HCT116 (cell line): ENCODE measurements at regions not wholly inside any gene's neighbourhood (a gene's known extent, or its start where the extent isn't known, plus 50 kb on each side); places are given as distances from the start of the nearest gene placed in this dataset.

Experiments used
- ATAC-seq: fragments of 200-7000 bp; cut with Tn5 transposase; 2 replicates; pipeline ENCODE4 v1.9.1; 2020; ENCODE audit warnings: mild to moderate bottlenecking, moderate library complexity
- BruUV-seq: library from RNA; stranded (reverse); fragments of 400-500 nt; replicated peaks from 2 replicates; lab custom pipeline; 2021; lab: Mats Ljungman, UMichigan
- CTCF ChIA-PET: fragments of 300-600 bp; sonication (Branson Sonifier 250); formaldehyde crosslinking; loops from one replicate; lab custom pipeline; 2021; ENCODE audit warnings: antibody characterized with exemption; lab: Charles Lee
- POLR2A ChIA-PET: fragments of 300-600, 350-600 bp; sonication (Branson Sonifier 250); formaldehyde crosslinking; loops from one replicate; lab custom pipeline; 2021; ENCODE audit warnings: antibody characterized with exemption; lab: Charles Lee
- RAD21 ChIA-PET, 2 experiments: fragments of 300-600 bp; sonication (Branson Sonifier 250); formaldehyde crosslinking; loops; one replicate each; lab custom pipeline; 2023; ENCODE audit warnings: low total read pairs in 2 of 2; ENCODE audit not compliant: uncharacterized antibody in 2 of 2, unreplicated experiment in 2 of 2, low non-redundant PET in 1 of 2; lab: Charles Lee
- DNase-seq: peaks from one replicate; pipeline ENCODE4 v3.0.0-alpha.2; 2010; ENCODE audit warnings: low read depth, low spot score
- H2AFZ ChIP-seq: fragments of 200-600 bp; shearing (Covaris generic), sonication (generic); 2 replicates; pipeline ENCODE4 v1.6.1; 2017; ENCODE audit warnings: low read depth, mixed run types, mixed read lengths, antibody characterized with exemption, low read length; ENCODE audit not compliant: poor library complexity, severe bottlenecking
- H3K27ac ChIP-seq: 2 replicates; pipeline ENCODE4 v1.5.1; 2012; ENCODE audit warnings: low read depth, low read length
- H3K27me3 ChIP-seq: fragments of 200-600 bp; sonication (generic); 2 replicates; pipeline ENCODE4 v1.6.1; 2016; ENCODE audit warnings: mixed run types, low read length, mixed read lengths; ENCODE audit not compliant: insufficient read depth
- H3K36me3 ChIP-seq, 2 experiments: fragments of 200-500 bp in 1 of 2; fragments of 200-600 bp in 1 of 2; sonication (Bioruptor generic) in 1 of 2; sonication (generic) in 1 of 2; 2 replicates each; pipeline versions ENCODE4 v1.5.1 to v1.6.1; 2014 to 2016; ENCODE audit warnings: low read length in 2 of 2, inconsistent platforms in 1 of 2, mixed read lengths in 1 of 2, mixed run types in 1 of 2; ENCODE audit not compliant: insufficient read depth in 2 of 2, control insufficient read depth in 1 of 2
- H3K4me1 ChIP-seq, 2 experiments: fragments of 200-600 bp in 1 of 2; sonication (generic) in 1 of 2; 2 replicates each; pipeline versions ENCODE4 v1.5.1 to v1.6.1; 2012 to 2017; ENCODE audit warnings: low read length in 2 of 2, inconsistent platforms in 1 of 2, mild to moderate bottlenecking in 1 of 2, mixed read lengths in 1 of 2, mixed run types in 1 of 2, moderate library complexity in 1 of 2; ENCODE audit not compliant: insufficient read depth in 2 of 2, control insufficient read depth in 1 of 2
- H3K4me2 ChIP-seq: fragments of 200-600 bp; sonication (generic); 2 replicates; pipeline ENCODE4 v1.6.1; 2017; ENCODE audit warnings: mixed run types, low read length, mixed read lengths
- H3K4me3 ChIP-seq, 2 experiments: fragments of 200-600 bp in 1 of 2; sonication (generic) in 1 of 2; replicated peaks in 1 of 2; 2 replicates each; pipeline ENCODE4 v1.5.1; 2011 to 2016; ENCODE audit warnings: low read length in 2 of 2, control low read depth in 1 of 2, low read depth in 1 of 2, mild to moderate bottlenecking in 1 of 2, mixed read lengths in 1 of 2, mixed run types in 1 of 2
- H3K79me2 ChIP-seq: fragments of 200-600 bp; sonication (generic); 2 replicates; pipeline ENCODE4 v1.6.1; 2017; ENCODE audit warnings: mild to moderate bottlenecking, mixed run types, low read length, moderate library complexity, mixed read lengths; ENCODE audit not compliant: insufficient read depth
- H3K9ac ChIP-seq: fragments of 200-600 bp; sonication (generic); 2 replicates; pipeline ENCODE4 v1.6.1; 2016; ENCODE audit warnings: low read length, mixed read lengths
- H3K9me2 ChIP-seq: fragments of 200-600 bp; sonication (generic), shearing (Covaris generic); 2 replicates; pipeline ENCODE4 v1.6.1; 2017; ENCODE audit warnings: mixed run types, mild to moderate bottlenecking, moderate library complexity; ENCODE audit not compliant: insufficient read depth
- H3K9me3 ChIP-seq, 2 experiments: fragments of 200-500 bp in 1 of 2; fragments of 200-600 bp in 1 of 2; sonication (Bioruptor generic) in 1 of 2; sonication (generic) in 1 of 2; 2 replicates each; pipeline ENCODE4 v1.6.1; 2014 to 2017; ENCODE audit warnings: low read length in 2 of 2, mixed read lengths in 2 of 2, inconsistent platforms in 1 of 2, low read depth in 1 of 2, mild to moderate bottlenecking in 1 of 2, mixed run types in 1 of 2, moderate library complexity in 1 of 2; ENCODE audit not compliant: control insufficient read depth in 1 of 2, insufficient read depth in 1 of 2
- H4K20me1 ChIP-seq: fragments of 200-600 bp; sonication (generic), shearing (Covaris generic); 2 replicates; pipeline ENCODE4 v1.6.1; 2017; ENCODE audit warnings: mixed run types, mild to moderate bottlenecking, moderate library complexity; ENCODE audit not compliant: insufficient read depth
- ELF1 ChIP-seq: IDR thresholded peaks from 2 replicates; pipeline ENCODE4 v1.6.1; 2012; ENCODE audit warnings: low read depth, borderline replicate concordance
- FOSL1 ChIP-seq: IDR thresholded peaks from 2 replicates; pipeline ENCODE4 v1.6.1; 2012; ENCODE audit warnings: low read depth
- JUND ChIP-seq: IDR thresholded peaks from 2 replicates; pipeline ENCODE4 v1.6.1; 2012
- SIN3A ChIP-seq: IDR thresholded peaks from 2 replicates; pipeline ENCODE4 v1.6.1; 2012; ENCODE audit warnings: low read depth
- SP1 ChIP-seq: IDR thresholded peaks from 2 replicates; pipeline ENCODE4 v1.6.1; 2012; ENCODE audit warnings: low read depth
- SRF ChIP-seq: IDR thresholded peaks from 2 replicates; pipeline ENCODE4 v1.6.1; 2012; ENCODE audit warnings: low read depth
- TCF7L2 ChIP-seq: IDR thresholded peaks from 2 replicates; pipeline ENCODE4 v1.7.0; 2011; ENCODE audit warnings: borderline replicate concordance, inconsistent platforms; ENCODE audit not compliant: insufficient read depth, insufficient read length; ENCODE audit errors: extremely low read depth
- YY1 ChIP-seq: IDR thresholded peaks from 2 replicates; pipeline ENCODE4 v1.6.1; 2011; ENCODE audit warnings: low read length, low read depth, moderate library complexity, mild to moderate bottlenecking; ENCODE audit not compliant: insufficient replicate concordance; ENCODE audit errors: extremely low read depth
- ZFX ChIP-seq: fragments of 450-650 bp; IDR thresholded peaks from 2 replicates; pipeline ENCODE4 v1.6.1; 2017
- intact Hi-C: fragments of 100-400 bp; cut with micrococcal nuclease; formaldehyde crosslinking; loops from 2 replicates; pipeline ENCODE4 v1.10.0; 2022
- TF ChIP-seq, protein P1 (sequence below): IDR thresholded peaks from 2 replicates; pipeline ENCODE4 v1.6.1; 2012
- TF ChIP-seq, protein P2 (sequence below), 3 experiments: fragments of 200-600 bp in 1 of 3; sonication (generic) in 1 of 3; IDR thresholded peaks in 2 of 3; conservative IDR thresholded peaks in 1 of 3; 2 replicates each; pipeline ENCODE4 v1.5.1; 2012 to 2017; ENCODE audit warnings: low read depth in 2 of 3, low read length in 2 of 3, antibody characterized with exemption in 1 of 3, borderline replicate concordance in 1 of 3, control low read depth in 1 of 3, mild to moderate bottlenecking in 1 of 3, mixed read lengths in 1 of 3, mixed run types in 1 of 3, moderate library complexity in 1 of 3; ENCODE audit not compliant: insufficient read depth in 1 of 3

DNA sequence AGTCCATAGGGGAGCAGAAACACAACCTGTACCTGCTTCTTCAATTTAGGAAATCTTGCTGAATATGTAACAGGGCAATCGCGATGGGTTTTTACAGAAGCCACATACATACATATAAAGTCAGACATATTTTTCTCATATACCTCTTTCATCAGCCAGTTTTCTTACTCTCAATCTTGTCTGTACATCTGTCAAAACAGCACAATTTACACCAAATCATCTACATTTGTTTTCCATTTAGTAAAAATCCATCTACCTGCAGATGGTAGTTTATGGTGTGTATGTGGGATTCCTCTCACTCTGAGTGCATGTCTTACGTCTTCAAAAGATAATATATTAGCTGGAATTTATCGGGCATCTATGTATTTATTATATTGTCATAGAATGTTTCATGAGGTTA lies 208.7 kb downstream of the ZPLD1 start:
- Histone ChIP-seq H3K9ac (no peak overlapping the region), H3K36me3 (no peaks in the 10 kb centered on the region), H3K9me2 (no peaks in the 10 kb centered on the region), H3K4me3 (no peak overlapping the region), H3K4me2 (no peak overlapping the region), H2AFZ (no peak overlapping the region), H3K27ac (no peak overlapping the region), H3K79me2 (no peaks in the 10 kb centered on the region), H3K4me1 (no peaks in the 10 kb centered on the region)
- no TSS peak for BruUV-seq
- ChIA-PET POLR2A (no interaction called here), CTCF (no interaction called here)
- TF ChIP-seq JUND (no peak), TCF7L2 (no peak), YY1 (no peak), SIN3A (no peak), FOSL1 (no peak), ELF1 (no peak), ZFX (no peak), SRF (no peak), SP1 (no peak)
- TF ChIP-seq, protein P1, sequence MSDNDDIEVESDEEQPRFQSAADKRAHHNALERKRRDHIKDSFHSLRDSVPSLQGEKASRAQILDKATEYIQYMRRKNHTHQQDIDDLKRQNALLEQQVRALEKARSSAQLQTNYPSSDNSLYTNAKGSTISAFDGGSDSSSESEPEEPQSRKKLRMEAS, result no peak
- TF ChIP-seq, protein P2, sequence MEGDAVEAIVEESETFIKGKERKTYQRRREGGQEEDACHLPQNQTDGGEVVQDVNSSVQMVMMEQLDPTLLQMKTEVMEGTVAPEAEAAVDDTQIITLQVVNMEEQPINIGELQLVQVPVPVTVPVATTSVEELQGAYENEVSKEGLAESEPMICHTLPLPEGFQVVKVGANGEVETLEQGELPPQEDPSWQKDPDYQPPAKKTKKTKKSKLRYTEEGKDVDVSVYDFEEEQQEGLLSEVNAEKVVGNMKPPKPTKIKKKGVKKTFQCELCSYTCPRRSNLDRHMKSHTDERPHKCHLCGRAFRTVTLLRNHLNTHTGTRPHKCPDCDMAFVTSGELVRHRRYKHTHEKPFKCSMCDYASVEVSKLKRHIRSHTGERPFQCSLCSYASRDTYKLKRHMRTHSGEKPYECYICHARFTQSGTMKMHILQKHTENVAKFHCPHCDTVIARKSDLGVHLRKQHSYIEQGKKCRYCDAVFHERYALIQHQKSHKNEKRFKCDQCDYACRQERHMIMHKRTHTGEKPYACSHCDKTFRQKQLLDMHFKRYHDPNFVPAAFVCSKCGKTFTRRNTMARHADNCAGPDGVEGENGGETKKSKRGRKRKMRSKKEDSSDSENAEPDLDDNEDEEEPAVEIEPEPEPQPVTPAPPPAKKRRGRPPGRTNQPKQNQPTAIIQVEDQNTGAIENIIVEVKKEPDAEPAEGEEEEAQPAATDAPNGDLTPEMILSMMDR (IDR thresholded peaks at IDR 0.05 in 2 of 3, conservative IDR thresholded peaks at IDR 0.05 in 1 of 3; ENCODE audit: borderline replicate concordance in 1 of 3, insufficient read depth in 1 of 3, low read depth in 2 of 3, low read length in 2 of 3), result no peak
- TF ChIP-seq, all 23 proteins: peak for 0
- intact Hi-C loops, result no loop called here
- Histone ChIP-seq H4K20me1 (no peaks in the 10 kb centered on the region), H3K27me3 (no peaks in the 10 kb centered on the region), H3K9me3 (no peaks in the 10 kb centered on the region)
- RAD21 ChIA-PET, result no interaction called here
- ATAC-seq (no peak), DNase-seq (no peak)
